Panc1 (cell line): ENCODE measurements at regions not wholly inside any gene's neighbourhood (a gene's known extent, or its start where the extent isn't known, plus 50 kb on each side); places are given as distances from the start of the nearest gene placed in this dataset.
A peak's percentile ranks its signal among the peaks of the same experiment; 100 is the strongest.
"Not testable (repeated sequence)": the region's sequence is repeated elsewhere in the genome, so short reads cannot be mapped to it uniquely, and the experiment has no call there.

Experiments
- ATAC-seq: fragments of 200-7000 bp; cut with Tn5 transposase; 2 replicates; pipeline ENCODE4 v1.9.1; 2020; ENCODE audit warnings: mild to moderate bottlenecking, moderate library complexity
- BruUV-seq: library from RNA; stranded (reverse); fragments of 400-500 nt; replicated peaks from 2 replicates; lab custom pipeline; 2021; lab: Mats Ljungman, UMichigan
- CTCF ChIA-PET: fragments of 300-600 bp; sonication (Branson Sonifier 250); formaldehyde crosslinking; loops from one replicate; lab custom pipeline; 2022; ENCODE audit warnings: antibody characterized with exemption; lab: Charles Lee
- POLR2A ChIA-PET: fragments of 300-600 bp; sonication (Branson Sonifier 250); formaldehyde crosslinking; loops from one replicate; lab custom pipeline; 2022; ENCODE audit warnings: antibody characterized with exemption; lab: Charles Lee
- DNase-seq: peaks from one replicate; pipeline ENCODE4 v3.0.0-alpha.2; 2010; ENCODE audit warnings: low read depth, low spot score
- H3K27ac ChIP-seq: 2 replicates; pipeline ENCODE4 v1.5.1; 2011; ENCODE audit warnings: mild to moderate bottlenecking, low read length, inconsistent platforms
- H3K27me3 ChIP-seq: fragments of 200-500 bp; sonication (Bioruptor generic); 2 replicates; pipeline ENCODE4 v1.6.0; 2014; ENCODE audit warnings: low read length, inconsistent platforms; ENCODE audit not compliant: control insufficient read depth, insufficient read depth
- H3K36me3 ChIP-seq: fragments of 200-500 bp; sonication (Bioruptor generic); 2 replicates; pipeline ENCODE4 v1.5.1; 2014; ENCODE audit warnings: inconsistent platforms, mild to moderate bottlenecking, low read length, moderate library complexity; ENCODE audit not compliant: control insufficient read depth, insufficient read depth
- H3K4me1 ChIP-seq: 2 replicates; pipeline ENCODE4 v1.5.1; 2011; ENCODE audit warnings: inconsistent platforms, mild to moderate bottlenecking, low read length, moderate library complexity; ENCODE audit not compliant: control insufficient read depth, insufficient read depth
- H3K4me3 ChIP-seq, 2 experiments: 2 replicates each; pipeline ENCODE4 v1.5.1; 2011 to 2012; ENCODE audit warnings: low read depth in 2 of 2, low read length in 2 of 2, mild to moderate bottlenecking in 2 of 2, inconsistent platforms in 1 of 2, moderate library complexity in 1 of 2
- H3K9me3 ChIP-seq: fragments of 200-500 bp; sonication (Bioruptor generic); 2 replicates; pipeline ENCODE4 v1.5.1; 2014; ENCODE audit warnings: low read depth, mild to moderate bottlenecking, inconsistent platforms, low read length, moderate library complexity; ENCODE audit not compliant: control insufficient read depth, insufficient read depth
- POLR2AphosphoS5 ChIP-seq: IDR thresholded peaks from 2 replicates; pipeline ENCODE4 v1.6.1; 2012; ENCODE audit warnings: mild to moderate bottlenecking, low read depth, low read length, moderate library complexity
- SIN3A ChIP-seq: IDR thresholded peaks from 2 replicates; pipeline ENCODE4 v1.6.1; 2012; ENCODE audit warnings: low read depth, mild to moderate bottlenecking, low read length, moderate library complexity, borderline replicate concordance; ENCODE audit not compliant: insufficient read depth
- TCF7L2 ChIP-seq: IDR thresholded peaks from 2 replicates; pipeline ENCODE4 v1.6.1; 2011; ENCODE audit warnings: mild to moderate bottlenecking, low read depth, low read length, inconsistent platforms
- in situ Hi-C: cut with HindIII; loops from 2 replicates; pipeline ENCODE4 v1.10.0; 2016; ENCODE audit warnings: low sequenced_read_pairs, low pct_unique_long_range_greater_than_20kb
- intact Hi-C: fragments of 100-400 bp; cut with micrococcal nuclease; formaldehyde crosslinking; loops from one replicate; pipeline ENCODE4 v1.10.0; 2022; ENCODE audit not compliant: unreplicated experiment
- TF ChIP-seq, protein P1 (sequence below): fragments of 450-650 bp; IDR thresholded peaks from 2 replicates; pipeline ENCODE4 v1.5.1; 2017; ENCODE audit warnings: mild to moderate bottlenecking
- TF ChIP-seq, protein P2 (sequence below), 2 experiments: IDR thresholded peaks; 2 replicates each; pipeline ENCODE4 v1.6.1; 2011 to 2012; ENCODE audit warnings: low read depth in 2 of 2, control low read depth in 1 of 2, low read length in 1 of 2, mild to moderate bottlenecking in 1 of 2, moderate library complexity in 1 of 2; ENCODE audit not compliant: insufficient read depth in 1 of 2

DNA sequence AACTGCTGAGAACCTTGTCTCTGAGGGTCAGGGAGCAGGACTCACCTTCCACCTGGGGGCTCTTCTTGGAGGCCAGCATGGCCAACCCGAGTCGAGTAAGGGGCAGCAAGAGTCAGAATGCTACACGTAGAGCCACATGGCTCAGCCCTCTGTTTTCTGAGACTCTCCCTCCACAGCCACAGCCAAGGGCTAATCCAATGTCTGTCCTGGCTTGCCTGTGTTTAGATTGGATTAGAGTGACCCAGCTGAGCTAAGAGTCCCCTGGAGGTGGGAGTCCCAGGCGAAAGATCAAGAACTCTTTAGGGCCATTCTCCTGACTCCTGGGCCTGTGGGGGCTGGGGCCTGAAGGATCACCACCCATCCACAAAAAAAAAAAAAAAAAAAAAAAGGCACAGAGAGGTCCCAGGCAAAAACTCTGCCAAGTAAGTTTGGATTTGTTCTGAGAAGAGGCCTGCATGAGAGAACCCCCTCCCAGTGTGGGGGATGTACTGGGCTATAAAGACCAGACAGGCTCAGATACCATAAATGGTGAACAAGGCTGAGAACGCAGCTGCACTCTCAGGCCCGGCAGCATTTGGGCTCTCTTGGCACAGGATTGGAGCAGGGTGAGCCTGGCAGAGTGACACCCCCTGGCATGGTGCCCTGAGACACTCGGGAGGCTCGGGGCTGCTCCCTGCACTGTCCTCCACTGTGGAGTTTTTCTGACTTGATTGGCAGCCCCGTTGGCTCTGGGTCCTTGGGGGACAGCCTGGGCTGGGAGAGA is 88.0 kb upstream of the OSBPL11 start:
- ATAC-seq (peak; percentile 24; the same call in 1 of the 2 replicates), DNase-seq (no peak)
- no TSS peak for BruUV-seq
- Histone ChIP-seq H3K27ac (no peak overlapping the region), H3K36me3 (no peaks in the 10 kb centered on the region), H3K4me3 (no peak overlapping the region), H3K4me1 (no peaks in the 10 kb centered on the region), H3K9me3 (no peaks in the 10 kb centered on the region), H3K27me3 (0 out of 2 replicates have a peak, but pooled peaks cover 3% of the 10 kb centered on the region)
- intact Hi-C loops, result no loop called here
- POLR2A ChIA-PET, result no interaction called here
- CTCF ChIA-PET, result no interaction called here
- in situ Hi-C loops, result no loop called here
- TF ChIP-seq POLR2AphosphoS5 (no peak), SIN3A (no peak), TCF7L2 (no peak)
- TF ChIP-seq, protein P1, sequence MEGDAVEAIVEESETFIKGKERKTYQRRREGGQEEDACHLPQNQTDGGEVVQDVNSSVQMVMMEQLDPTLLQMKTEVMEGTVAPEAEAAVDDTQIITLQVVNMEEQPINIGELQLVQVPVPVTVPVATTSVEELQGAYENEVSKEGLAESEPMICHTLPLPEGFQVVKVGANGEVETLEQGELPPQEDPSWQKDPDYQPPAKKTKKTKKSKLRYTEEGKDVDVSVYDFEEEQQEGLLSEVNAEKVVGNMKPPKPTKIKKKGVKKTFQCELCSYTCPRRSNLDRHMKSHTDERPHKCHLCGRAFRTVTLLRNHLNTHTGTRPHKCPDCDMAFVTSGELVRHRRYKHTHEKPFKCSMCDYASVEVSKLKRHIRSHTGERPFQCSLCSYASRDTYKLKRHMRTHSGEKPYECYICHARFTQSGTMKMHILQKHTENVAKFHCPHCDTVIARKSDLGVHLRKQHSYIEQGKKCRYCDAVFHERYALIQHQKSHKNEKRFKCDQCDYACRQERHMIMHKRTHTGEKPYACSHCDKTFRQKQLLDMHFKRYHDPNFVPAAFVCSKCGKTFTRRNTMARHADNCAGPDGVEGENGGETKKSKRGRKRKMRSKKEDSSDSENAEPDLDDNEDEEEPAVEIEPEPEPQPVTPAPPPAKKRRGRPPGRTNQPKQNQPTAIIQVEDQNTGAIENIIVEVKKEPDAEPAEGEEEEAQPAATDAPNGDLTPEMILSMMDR, result no peak
- TF ChIP-seq, protein P2, sequence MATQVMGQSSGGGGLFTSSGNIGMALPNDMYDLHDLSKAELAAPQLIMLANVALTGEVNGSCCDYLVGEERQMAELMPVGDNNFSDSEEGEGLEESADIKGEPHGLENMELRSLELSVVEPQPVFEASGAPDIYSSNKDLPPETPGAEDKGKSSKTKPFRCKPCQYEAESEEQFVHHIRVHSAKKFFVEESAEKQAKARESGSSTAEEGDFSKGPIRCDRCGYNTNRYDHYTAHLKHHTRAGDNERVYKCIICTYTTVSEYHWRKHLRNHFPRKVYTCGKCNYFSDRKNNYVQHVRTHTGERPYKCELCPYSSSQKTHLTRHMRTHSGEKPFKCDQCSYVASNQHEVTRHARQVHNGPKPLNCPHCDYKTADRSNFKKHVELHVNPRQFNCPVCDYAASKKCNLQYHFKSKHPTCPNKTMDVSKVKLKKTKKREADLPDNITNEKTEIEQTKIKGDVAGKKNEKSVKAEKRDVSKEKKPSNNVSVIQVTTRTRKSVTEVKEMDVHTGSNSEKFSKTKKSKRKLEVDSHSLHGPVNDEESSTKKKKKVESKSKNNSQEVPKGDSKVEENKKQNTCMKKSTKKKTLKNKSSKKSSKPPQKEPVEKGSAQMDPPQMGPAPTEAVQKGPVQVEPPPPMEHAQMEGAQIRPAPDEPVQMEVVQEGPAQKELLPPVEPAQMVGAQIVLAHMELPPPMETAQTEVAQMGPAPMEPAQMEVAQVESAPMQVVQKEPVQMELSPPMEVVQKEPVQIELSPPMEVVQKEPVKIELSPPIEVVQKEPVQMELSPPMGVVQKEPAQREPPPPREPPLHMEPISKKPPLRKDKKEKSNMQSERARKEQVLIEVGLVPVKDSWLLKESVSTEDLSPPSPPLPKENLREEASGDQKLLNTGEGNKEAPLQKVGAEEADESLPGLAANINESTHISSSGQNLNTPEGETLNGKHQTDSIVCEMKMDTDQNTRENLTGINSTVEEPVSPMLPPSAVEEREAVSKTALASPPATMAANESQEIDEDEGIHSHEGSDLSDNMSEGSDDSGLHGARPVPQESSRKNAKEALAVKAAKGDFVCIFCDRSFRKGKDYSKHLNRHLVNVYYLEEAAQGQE (IDR thresholded peaks at IDR 0.05; ENCODE audit: insufficient read depth in 1 of 2, low read depth in 2 of 2, low read length in 1 of 2), result no peak

DNA sequence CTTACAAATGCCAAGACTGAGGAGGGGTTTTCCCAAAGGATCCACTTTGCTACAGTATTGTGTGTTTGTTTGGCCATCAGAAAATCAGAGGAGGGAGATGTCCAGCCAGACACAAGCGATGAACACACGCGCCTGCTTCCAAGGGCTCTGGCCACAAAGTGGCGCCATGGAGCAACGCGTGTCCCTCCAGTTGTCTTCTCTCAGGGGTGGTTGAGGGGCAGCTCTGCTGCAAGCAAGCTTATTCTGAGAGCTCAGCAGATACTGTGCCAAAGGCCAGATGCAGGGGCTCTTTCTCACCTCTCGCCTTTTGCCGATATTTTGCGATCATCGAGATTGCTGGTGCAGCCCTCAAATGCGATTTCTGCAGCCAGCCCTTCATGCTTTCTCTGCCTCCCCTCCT is 88.9 kb upstream of the OSBPL11 start:
- no peaks in the 10 kb centered on the region for H3K9me3 ChIP-seq
- intact Hi-C loops (no loop called here), in situ Hi-C loops (no loop called here)
- H3K4me3 ChIP-seq, result no peak overlapping the region
- H3K4me1 ChIP-seq, result no peaks in the 10 kb centered on the region
- no TSS peak for BruUV-seq
- peak; percentile 70 for ATAC-seq
- DNase-seq, result no peak
- 0 out of 2 replicates have a peak, but pooled peaks cover 3% of the 10 kb centered on the region for H3K27me3 ChIP-seq
- no peak overlapping the region for H3K27ac ChIP-seq
- ChIA-PET CTCF (no interaction called here), POLR2A (no interaction called here)
- no peaks in the 10 kb centered on the region for H3K36me3 ChIP-seq
- TF ChIP-seq, protein P1, result peak; percentile 56
- TF ChIP-seq SIN3A, result no peak

DNA sequence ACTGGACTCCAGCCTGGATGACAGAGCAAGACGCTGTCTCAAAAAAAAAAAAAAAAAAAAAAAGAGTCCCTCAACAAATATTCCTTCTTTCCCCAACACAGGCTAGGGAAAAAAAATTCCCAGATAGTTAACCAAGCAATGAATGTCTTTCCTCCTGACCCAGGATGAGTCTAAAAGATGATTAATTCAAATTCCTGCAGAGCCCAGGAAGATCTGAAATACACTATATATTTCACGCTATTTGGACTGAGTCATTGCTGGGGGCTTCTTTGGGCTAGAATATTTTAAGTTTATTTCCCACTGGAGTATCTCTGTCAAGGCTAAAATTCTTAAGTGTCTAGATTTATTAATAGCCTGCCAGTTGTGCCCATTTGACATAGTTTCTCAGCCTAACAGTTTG is 90.4 kb upstream of the OSBPL11 start:
- ATAC-seq, BruUV-seq, intact Hi-C loops, H3K36me3 ChIP-seq, H3K9me3 ChIP-seq, H3K27me3 ChIP-seq, H3K27ac ChIP-seq, in situ Hi-C loops, DNase-seq, H3K4me3 ChIP-seq, POLR2A ChIA-PET, H3K4me1 ChIP-seq: not testable (repeated sequence)
- CTCF ChIA-PET, result interaction anchor here (0.6 kb wide), 1 partner anchor 308 kb away, joined by 4 read pairs; no protein-coding TSS in a partner anchor
